Activated CD8-positive, alpha-beta memory T cell treated with anti-CD3 and anti-CD28 coated beads for 48 hours (primary cell): ENCODE measurements at regions not wholly inside any gene's neighbourhood (a gene's known extent, or its start where the extent isn't known, plus 50 kb on each side); places are given as distances from the start of the nearest gene placed in this dataset.
"Not testable (repeated sequence)": the region's sequence is repeated elsewhere in the genome, so short reads cannot be mapped to it uniquely, and the experiment has no call there.

Source experiments
- DNase-seq, 3 experiments: peaks; one replicate each; pipeline ENCODE4 v3.0.0-alpha.2; 2020; ENCODE audit warnings: low read depth in 2 of 3, low spot score in 2 of 3

DNA sequence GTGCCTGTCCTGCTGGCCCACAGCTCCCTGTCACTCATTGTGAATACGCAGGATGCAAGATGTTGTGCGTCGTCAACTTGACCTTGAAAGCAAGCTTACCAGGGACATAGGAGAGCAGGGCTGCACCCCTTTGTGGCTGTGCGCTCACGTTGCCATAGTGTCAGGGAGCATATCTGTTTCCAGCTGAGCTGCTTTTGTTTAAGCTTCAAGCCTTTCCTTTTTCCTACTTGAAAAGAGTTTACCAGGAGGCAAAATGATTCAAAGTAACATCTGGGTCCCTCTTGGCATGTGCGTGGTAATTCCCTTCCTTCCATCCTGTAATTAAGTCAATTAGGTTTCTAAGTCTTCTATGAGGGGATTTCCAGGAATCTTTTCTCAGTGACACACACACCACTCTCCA lies 537.1 kb downstream of the AJAP1 start:
- DNase-seq: no peak

DNA sequence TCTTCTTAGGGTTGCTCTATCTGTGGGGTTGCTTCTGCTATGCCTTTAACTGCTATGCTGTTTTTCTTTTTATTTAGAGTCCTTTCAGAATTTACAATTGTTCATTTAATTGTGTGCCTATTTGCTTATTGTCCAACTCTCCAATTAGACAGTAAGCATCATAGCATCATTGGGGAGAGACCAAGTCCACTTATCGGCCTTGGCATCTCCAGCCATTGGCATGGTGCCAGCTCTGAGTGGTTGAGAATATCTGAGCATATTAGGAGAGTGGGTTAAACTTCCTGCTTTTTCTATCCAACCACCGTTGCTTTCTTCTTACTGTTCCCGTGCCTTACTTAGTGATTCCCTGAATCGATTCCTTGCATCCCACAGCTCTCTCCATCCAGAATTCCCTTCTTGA lies 535.0 kb downstream of the AJAP1 start:
- DNase-seq: no peak

GRCh38 chr1:5165762-5166161 lies 511.4 kb downstream of the AJAP1 start:
- no peak for DNase-seq

GRCh38 chr1:5164158-5164557 lies 509.7 kb downstream of the AJAP1 start:
- DNase-seq: no peak

DNA sequence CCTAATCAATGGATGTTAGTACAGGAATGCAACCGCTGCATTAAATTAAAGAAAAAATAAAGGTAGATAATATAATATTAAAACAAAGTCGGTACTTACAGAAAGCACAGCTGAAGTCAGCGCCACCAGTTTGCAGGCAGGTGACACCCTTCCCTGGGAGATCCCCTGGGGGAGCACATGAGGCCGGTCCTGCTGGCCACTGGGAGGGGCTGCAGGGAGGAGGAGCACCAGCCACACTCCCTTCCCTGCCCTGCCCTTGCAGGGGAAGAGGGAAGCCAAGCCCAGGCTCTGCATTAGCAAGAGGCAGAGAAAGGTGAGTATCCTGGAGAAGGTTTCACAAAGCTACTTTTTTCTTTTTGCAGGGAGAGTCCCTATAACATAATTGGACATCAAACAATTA lies 507.0 kb downstream of the AJAP1 start:
- no peak for DNase-seq

DNA sequence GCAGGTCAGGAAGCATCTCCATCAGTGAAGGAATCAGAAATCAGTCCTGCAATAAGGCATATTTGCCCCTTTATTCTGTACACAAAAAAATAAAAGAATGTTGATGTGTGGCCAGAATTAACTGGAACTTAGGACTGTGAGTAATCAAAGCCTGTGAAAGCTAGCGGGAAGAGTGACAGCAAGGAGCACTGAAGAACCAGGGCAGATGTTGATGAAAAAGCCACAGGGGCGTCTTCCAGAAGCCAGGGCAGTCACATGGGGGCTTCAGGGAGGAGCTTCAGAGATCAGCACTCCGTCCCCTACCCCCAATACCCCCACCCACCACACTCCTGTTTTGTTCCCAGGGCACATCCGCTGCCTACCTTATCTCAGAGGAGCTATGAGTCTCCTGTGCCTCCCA lies 502.8 kb downstream of the AJAP1 start:
- no peak for DNase-seq

GRCh38 chr1:5156416-5157120 lies 502.2 kb downstream of the AJAP1 start:
- DNase-seq: no peak

GRCh38 chr1:5151511-5151910 lies 497.1 kb downstream of the AJAP1 start:
- DNase-seq: no peak

- DNase-seq: no peak
Observed at GRCh38 chr1:5150191-5150590, 495.8 kb downstream of the AJAP1 start.

GRCh38 chr1:5147806-5148205 lies 493.4 kb downstream of the AJAP1 start:
- DNase-seq: no peak

- no peak for DNase-seq
Observed at GRCh38 chr1:5142389-5142788, 488.0 kb downstream of the AJAP1 start.

- no peak for DNase-seq
Observed at GRCh38 chr1:5141750-5142149, 487.3 kb downstream of the AJAP1 start.

- no peak for DNase-seq
Observed at GRCh38 chr1:5140962-5141361, 486.6 kb downstream of the AJAP1 start.

DNA sequence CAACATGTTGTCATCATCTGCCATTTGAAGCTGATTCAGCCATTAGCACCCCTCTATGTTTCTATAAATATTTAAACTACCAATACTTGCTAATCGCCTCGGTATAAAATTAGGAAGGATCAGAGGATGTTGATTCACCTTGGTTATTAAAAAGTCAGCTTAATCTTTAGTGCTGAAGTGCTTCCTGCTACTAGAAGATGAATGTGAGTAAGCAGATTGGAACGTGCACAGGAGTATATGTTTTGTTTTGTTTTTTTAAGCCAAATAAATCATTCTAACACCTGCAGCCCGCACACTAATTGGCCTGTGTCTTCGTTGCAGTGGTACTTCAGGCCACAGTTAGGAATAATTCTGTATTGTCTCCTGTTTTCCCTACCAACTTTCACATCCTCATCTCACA lies 485.7 kb downstream of the AJAP1 start:
- DNase-seq: no peak

GRCh38 chr1:5129746-5130355 lies 475.4 kb downstream of the AJAP1 start:
- no peak for DNase-seq

DNA sequence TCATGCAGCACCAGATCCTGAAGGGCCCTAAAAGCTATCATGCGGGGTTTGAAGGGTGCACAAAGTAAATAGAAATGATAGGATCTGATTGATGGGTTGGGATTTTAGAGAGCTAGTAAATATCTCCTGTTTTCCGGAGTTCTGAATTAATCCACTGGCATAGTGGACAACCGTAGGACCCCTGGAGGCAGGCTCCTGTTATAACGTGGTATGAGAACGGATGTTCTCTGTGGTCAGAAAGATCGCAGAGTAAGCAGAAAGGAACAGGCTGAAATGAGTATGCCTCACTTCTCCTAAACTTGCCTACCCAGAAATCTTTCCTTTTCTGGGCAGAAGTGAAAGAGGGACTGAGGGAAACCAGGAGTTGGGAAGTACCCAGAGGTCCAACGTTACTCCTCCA lies 470.8 kb downstream of the AJAP1 start:
- no peak for DNase-seq

- no peak for DNase-seq
Observed at GRCh38 chr1:5120559-5120958, 466.1 kb downstream of the AJAP1 start.

- DNase-seq: no peak
Observed at GRCh38 chr1:5119366-5120234, 465.2 kb downstream of the AJAP1 start.

DNA sequence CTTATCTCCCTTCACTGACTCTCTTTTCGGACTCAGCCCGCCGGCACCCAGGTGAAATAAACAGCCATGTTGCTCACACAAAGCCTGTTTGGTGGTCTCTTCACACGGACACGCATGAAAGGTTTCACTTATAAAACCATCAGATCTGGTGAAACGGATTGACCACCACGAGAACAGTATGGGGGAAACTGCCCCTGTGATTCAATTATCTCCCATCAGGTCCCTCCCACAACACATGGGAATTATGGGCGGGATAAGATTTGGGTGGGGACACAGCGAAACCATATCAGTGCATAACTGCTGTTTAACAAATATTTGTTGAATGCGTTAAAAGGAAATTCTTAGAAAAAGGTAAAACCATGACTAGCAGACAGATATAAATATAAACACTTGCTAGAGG lies 464.4 kb downstream of the AJAP1 start:
- not testable (repeated sequence) for DNase-seq

- not testable (repeated sequence) for DNase-seq
Observed at GRCh38 chr1:5118292-5118691, 463.9 kb downstream of the AJAP1 start.

GRCh38 chr1:5111581-5111980 lies 457.2 kb downstream of the AJAP1 start:
- no peak for DNase-seq

- no peak for DNase-seq
Observed at GRCh38 chr1:5110508-5110907, 456.1 kb downstream of the AJAP1 start.
